Testis (tissue), 2 donors: ENCODE measurements at regions not wholly inside any gene's neighbourhood (a gene's known extent, or its start where the extent isn't known, plus 50 kb on each side); places are given as distances from the start of the nearest gene placed in this dataset.

ENCODE experiments used
- POLR2A ChIP-seq: fragments of 450-650 bp; IDR thresholded peaks from one replicate; pipeline ENCODE4 v1.6.1; 2017; ENCODE audit warnings: antibody characterized with exemption, mild to moderate bottlenecking, moderate library complexity
- TF ChIP-seq, protein P1 (sequence below), 3 experiments: fragments of 450-650 bp in 2 of 3; fragments of 200-600 bp in 1 of 3; sonication (generic) in 1 of 3; IDR thresholded peaks; one replicate each; pipeline ENCODE4 v1.5.1; 2016 to 2019; ENCODE audit warnings: antibody characterized with exemption in 3 of 3, mild to moderate bottlenecking in 2 of 3, moderate library complexity in 1 of 3

DNA sequence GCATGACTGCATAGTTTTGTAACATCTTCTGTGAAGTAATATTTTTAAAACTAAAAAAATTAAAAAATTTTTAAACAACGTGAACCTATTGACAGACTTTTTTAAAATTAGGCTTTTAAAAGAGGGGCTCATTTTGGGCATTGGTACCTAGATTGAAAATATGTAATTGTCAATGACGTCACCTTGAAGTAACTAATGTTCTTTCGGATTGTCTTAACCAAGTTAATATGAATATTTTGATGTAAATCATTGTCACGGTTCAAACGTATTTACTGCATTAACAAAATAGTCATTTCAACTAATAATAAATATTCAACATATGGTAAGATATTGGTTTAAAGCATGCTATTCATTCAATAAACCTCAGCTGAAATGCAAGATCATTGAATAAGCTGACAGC, 719.8 kb downstream of the ANKRD7 start:
- TF ChIP-seq, protein P1, sequence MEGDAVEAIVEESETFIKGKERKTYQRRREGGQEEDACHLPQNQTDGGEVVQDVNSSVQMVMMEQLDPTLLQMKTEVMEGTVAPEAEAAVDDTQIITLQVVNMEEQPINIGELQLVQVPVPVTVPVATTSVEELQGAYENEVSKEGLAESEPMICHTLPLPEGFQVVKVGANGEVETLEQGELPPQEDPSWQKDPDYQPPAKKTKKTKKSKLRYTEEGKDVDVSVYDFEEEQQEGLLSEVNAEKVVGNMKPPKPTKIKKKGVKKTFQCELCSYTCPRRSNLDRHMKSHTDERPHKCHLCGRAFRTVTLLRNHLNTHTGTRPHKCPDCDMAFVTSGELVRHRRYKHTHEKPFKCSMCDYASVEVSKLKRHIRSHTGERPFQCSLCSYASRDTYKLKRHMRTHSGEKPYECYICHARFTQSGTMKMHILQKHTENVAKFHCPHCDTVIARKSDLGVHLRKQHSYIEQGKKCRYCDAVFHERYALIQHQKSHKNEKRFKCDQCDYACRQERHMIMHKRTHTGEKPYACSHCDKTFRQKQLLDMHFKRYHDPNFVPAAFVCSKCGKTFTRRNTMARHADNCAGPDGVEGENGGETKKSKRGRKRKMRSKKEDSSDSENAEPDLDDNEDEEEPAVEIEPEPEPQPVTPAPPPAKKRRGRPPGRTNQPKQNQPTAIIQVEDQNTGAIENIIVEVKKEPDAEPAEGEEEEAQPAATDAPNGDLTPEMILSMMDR (IDR thresholded peaks at IDR 0.05) = no peak
- TF ChIP-seq POLR2A = no peak
